ENCODE measurements at regions not wholly inside any gene's neighbourhood (a gene's known extent, or its start where the extent isn't known, plus 50 kb on each side); places are given as distances from the start of the nearest gene placed in this dataset.

- H3K36me3 ChIP-seq = no peaks in the 10 kb centered on the region
- H3K9ac ChIP-seq = peak overlapping the region in 4 of 11 experiments; percentile 47 to 85 (median 74); a peak in 7 of 22 replicates
- H3K4me2 ChIP-seq = peak overlapping the region in 6 of 11 experiments; percentile 21 to 88 (median 48); a peak in 10 of 22 replicates
- no peak for TF ChIP-seq Cebpa-rat (IDR thresholded peaks at IDR 0.05)
- H3K4me1 ChIP-seq = peaks cover 0 to 62% (median 16%) of the 10 kb centered on the region in 10 experiments; a peak in 11 of 20 replicates
- H3K27me3 ChIP-seq = no peaks in the 10 kb centered on the region
- H3K9me3 ChIP-seq (replicated peaks in 1 of 11) = peaks cover 0 to 13% (median 0%) of the 10 kb centered on the region in 11 experiments; a peak in 1 of 22 replicates
- H3K4me3 ChIP-seq = no peak overlapping the region
- H4K20me1 ChIP-seq = no peaks in the 10 kb centered on the region
- H3K27ac ChIP-seq = peak overlapping the region in 7 of 11 experiments; percentile 12 to 97 (median 83); a peak in 13 of 22 replicates
Measured at GRCh38 chr15:97504031-97504792, 456.3 kb upstream of the ARRDC4 start.

GRCh38 chr15:97517737-97518136 lies 442.8 kb upstream of the ARRDC4 start:
- peaks cover 12 to 28% (median 16%) of the 10 kb centered on the region in 10 experiments; a peak in 19 of 20 replicates for H3K4me1 ChIP-seq
- H3K36me3 ChIP-seq = no peaks in the 10 kb centered on the region
- H3K9me3 ChIP-seq (replicated peaks in 1 of 11) = no peaks in the 10 kb centered on the region
- no peak for TF ChIP-seq Cebpa-rat (IDR thresholded peaks at IDR 0.05)
- no peaks in the 10 kb centered on the region for H3K27me3 ChIP-seq
- no peaks in the 10 kb centered on the region for H4K20me1 ChIP-seq
- no peak overlapping the region for H3K4me3 ChIP-seq
- H3K27ac ChIP-seq = no peak overlapping the region
- no peak overlapping the region for H3K4me2 ChIP-seq
- H3K9ac ChIP-seq = no peak overlapping the region

GRCh38 chr15:97520689-97521088 lies 439.8 kb upstream of the ARRDC4 start:
- Histone ChIP-seq H3K9ac (no peak overlapping the region), H3K9me3 (replicated peaks in 1 of 11) (no peaks in the 10 kb centered on the region), H3K27me3 (no peaks in the 10 kb centered on the region), H3K4me2 (peak overlapping the region in 3 of 11 experiments; percentile 47 to 74 (median 67); a peak in 6 of 22 replicates), H3K36me3 (no peaks in the 10 kb centered on the region), H3K4me1 (peaks cover 12 to 28% (median 16%) of the 10 kb centered on the region in 10 experiments; a peak in 19 of 20 replicates), H4K20me1 (no peaks in the 10 kb centered on the region), H3K4me3 (no peak overlapping the region), H3K27ac (no peak overlapping the region)
- no peak for TF ChIP-seq Cebpa-rat (IDR thresholded peaks at IDR 0.05)

GRCh38 chr15:97521381-97522285 lies 438.9 kb upstream of the ARRDC4 start:
- H3K4me3 ChIP-seq = no peak overlapping the region; a peak in 1 of 20 replicates
- H3K9me3 ChIP-seq (replicated peaks in 1 of 11) = no peaks in the 10 kb centered on the region
- H3K27ac ChIP-seq = no peak overlapping the region
- no peak for TF ChIP-seq Cebpa-rat (IDR thresholded peaks at IDR 0.05)
- no peaks in the 10 kb centered on the region for H4K20me1 ChIP-seq
- H3K4me1 ChIP-seq = peaks cover 12 to 28% (median 16%) of the 10 kb centered on the region in 10 experiments; a peak in 19 of 20 replicates
- peak overlapping the region; percentile 19 to 74 (median 47) for H3K4me2 ChIP-seq
- peak overlapping the region in 1 of 11 experiments; percentile 30; a peak in 2 of 22 replicates for H3K9ac ChIP-seq
- H3K27me3 ChIP-seq = no peaks in the 10 kb centered on the region
- H3K36me3 ChIP-seq = no peaks in the 10 kb centered on the region

DNA sequence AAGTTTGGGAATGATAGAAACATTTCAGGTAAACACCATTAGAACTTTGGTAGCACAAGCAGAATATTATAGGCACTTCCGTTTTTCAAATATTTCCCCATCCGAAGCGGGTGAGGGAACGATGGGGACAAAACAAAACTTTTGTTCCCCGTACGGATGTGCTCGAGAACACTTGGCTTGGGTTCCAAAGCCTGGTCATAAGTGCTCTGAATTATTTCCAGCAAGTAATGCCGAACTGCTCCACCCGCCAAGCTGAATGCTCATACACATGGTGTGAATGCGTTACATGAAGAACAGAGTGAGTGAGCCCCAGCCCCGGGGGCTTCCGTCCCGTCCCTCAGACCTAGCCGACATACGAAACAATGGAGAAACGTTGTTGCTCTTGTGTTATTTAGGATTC lies 438.2 kb upstream of the ARRDC4 start:
- Histone ChIP-seq H3K9ac (peak overlapping the region in 1 of 11 experiments; percentile 30; a peak in 2 of 22 replicates), H3K4me3 (no peak overlapping the region), H3K4me1 (peaks cover 12 to 28% (median 16%) of the 10 kb centered on the region in 10 experiments; a peak in 19 of 20 replicates), H4K20me1 (no peaks in the 10 kb centered on the region), H3K27ac (no peak overlapping the region), H3K9me3 (replicated peaks in 1 of 11) (peaks cover 0 to 6% (median 0%) of the 10 kb centered on the region in 11 experiments; a peak in 2 of 22 replicates), H3K4me2 (peak overlapping the region; percentile 19 to 74 (median 47)), H3K36me3 (no peaks in the 10 kb centered on the region), H3K27me3 (no peaks in the 10 kb centered on the region)
- no peak for TF ChIP-seq Cebpa-rat (IDR thresholded peaks at IDR 0.05)

DNA sequence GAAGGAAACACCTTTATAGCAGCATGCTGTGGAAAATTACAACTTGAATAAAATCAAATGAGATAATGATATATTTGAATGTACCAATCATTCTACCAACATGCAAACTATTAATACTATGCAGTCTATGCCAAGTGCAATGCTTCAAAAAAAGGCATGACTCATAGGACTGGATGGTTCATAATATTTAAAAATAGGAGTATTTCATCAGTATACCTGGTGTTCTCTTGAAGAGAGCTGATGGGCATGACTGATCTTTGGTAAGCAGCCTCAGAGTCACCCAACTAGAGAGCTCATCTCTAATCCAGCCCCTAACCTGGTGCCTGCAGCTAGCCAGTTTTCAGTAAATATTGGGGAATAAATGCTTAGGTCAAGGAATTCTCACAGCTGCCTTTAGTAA lies 434.7 kb upstream of the ARRDC4 start:
- no peak for TF ChIP-seq Cebpa-rat (IDR thresholded peaks at IDR 0.05)
- no peaks in the 10 kb centered on the region for H3K27me3 ChIP-seq
- H3K4me1 ChIP-seq = peaks cover 12 to 18% (median 13%) of the 10 kb centered on the region in 10 experiments; a peak in 19 of 20 replicates
- no peak overlapping the region for H3K27ac ChIP-seq
- H3K9ac ChIP-seq = no peak overlapping the region
- no peaks in the 10 kb centered on the region for H4K20me1 ChIP-seq
- H3K4me3 ChIP-seq = no peak overlapping the region
- H3K36me3 ChIP-seq = no peaks in the 10 kb centered on the region
- H3K9me3 ChIP-seq (replicated peaks in 1 of 11) = peaks cover 0 to 6% (median 0%) of the 10 kb centered on the region in 11 experiments; a peak in 2 of 22 replicates
- H3K4me2 ChIP-seq = no peak overlapping the region

DNA sequence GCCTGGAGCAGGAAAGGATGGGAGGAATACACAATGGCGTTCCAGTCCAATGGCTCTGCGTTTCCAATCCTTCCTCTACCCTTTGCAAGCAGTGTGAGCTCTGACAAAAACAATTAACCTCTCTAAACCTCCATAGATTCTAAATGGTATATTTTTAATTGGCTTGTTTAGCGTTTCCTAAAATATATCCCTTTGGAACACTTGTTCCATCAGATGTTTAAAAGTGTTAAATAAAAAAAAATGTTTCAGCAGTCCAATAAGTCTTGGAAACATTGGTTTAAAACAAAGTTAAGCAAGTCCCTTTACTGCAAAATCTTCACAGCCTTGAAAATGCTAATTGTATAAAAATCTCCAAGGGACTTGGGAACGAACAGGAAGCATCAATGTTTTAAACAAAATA lies 432.3 kb upstream of the ARRDC4 start:
- H4K20me1 ChIP-seq = no peaks in the 10 kb centered on the region
- no peak overlapping the region for H3K27ac ChIP-seq
- no peaks in the 10 kb centered on the region for H3K4me1 ChIP-seq
- H3K9ac ChIP-seq = no peak overlapping the region
- H3K4me3 ChIP-seq = no peak overlapping the region
- no peak for TF ChIP-seq Cebpa-rat (IDR thresholded peaks at IDR 0.05)
- peaks cover 0 to 6% (median 0%) of the 10 kb centered on the region in 11 experiments; a peak in 2 of 22 replicates for H3K9me3 ChIP-seq (replicated peaks in 1 of 11)
- no peaks in the 10 kb centered on the region for H3K27me3 ChIP-seq
- no peak overlapping the region for H3K4me2 ChIP-seq
- H3K36me3 ChIP-seq = no peaks in the 10 kb centered on the region

- peaks cover 4 to 40% (median 33%) of the 10 kb centered on the region in 10 experiments; a peak in 16 of 20 replicates for H3K4me1 ChIP-seq
- no peaks in the 10 kb centered on the region for H4K20me1 ChIP-seq
- H3K4me3 ChIP-seq = peak overlapping the region in 2 of 10 experiments; percentile 12 to 40; a peak in 2 of 20 replicates
- H3K9ac ChIP-seq = peak overlapping the region in 7 of 11 experiments; percentile 41 to 69 (median 61); a peak in 10 of 22 replicates
- H3K27ac ChIP-seq = peak overlapping the region in 9 of 11 experiments; percentile 55 to 91 (median 85); a peak in 18 of 22 replicates
- TF ChIP-seq Cebpa-rat (IDR thresholded peaks at IDR 0.05) = peak in 7 of 11 experiments; percentile 51 to 93 (median 87); a peak in 13 of 22 replicates
- H3K9me3 ChIP-seq (replicated peaks in 1 of 11) = peaks cover 14 to 84% (median 47%) of the 10 kb centered on the region in 11 experiments
- H3K4me2 ChIP-seq = peak overlapping the region in 9 of 11 experiments; percentile 19 to 69 (median 57); a peak in 16 of 22 replicates
- peaks cover 0 to 14% (median 0%) of the 10 kb centered on the region in 11 experiments; a peak in 5 of 22 replicates for H3K36me3 ChIP-seq
- no peaks in the 10 kb centered on the region for H3K27me3 ChIP-seq
Measured at GRCh38 chr15:97545799-97546198, 414.7 kb upstream of the ARRDC4 start.

Data from BLaER1 treated with 17β-estradiol and CSF1 and Interleukin-3, amounts not matched to agents 10 nM and 100 nM (cell line).